ENCODE measurements at regions not wholly inside any gene's neighbourhood (a gene's known extent, or its start where the extent isn't known, plus 50 kb on each side); places are given as distances from the start of the nearest gene placed in this dataset.
"Not testable (repeated sequence)": the region's sequence is repeated elsewhere in the genome, so short reads cannot be mapped to it uniquely, and the experiment has no call there.

DNA sequence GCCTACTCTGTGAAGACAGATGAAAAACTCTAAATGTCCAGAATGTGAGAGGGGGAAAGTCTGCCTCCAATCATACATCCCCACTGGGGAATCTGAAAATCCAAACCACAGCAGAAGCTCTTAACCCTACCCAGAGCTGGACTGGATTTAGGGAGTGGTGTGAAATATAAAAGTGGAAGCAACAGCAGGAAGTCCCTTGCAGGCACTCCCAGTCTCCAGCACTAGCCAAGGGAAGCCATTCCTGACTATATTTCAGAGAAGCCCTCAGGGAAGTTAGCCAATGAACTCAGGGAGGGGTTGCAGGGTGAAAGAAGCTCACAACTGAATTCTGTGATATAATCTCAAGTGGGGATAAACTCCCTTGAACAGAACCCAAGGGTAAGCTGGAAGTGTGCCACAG is 51.5 kb downstream of the CRPPA start:
- H3K9me3 Mint-ChIP-seq, result no peaks in the 10 kb centered on the region; the same call in 2 of the 3 replicates
- H2AFZ ChIP-seq, result no peak overlapping the region
- no peak overlapping the region for H3K27ac Mint-ChIP-seq
- H4K20me1 ChIP-seq (replicated peaks; ENCODE audit: insufficient read depth), result no peaks in the 10 kb centered on the region
- H3K4me1 Mint-ChIP-seq, result no peaks in the 10 kb centered on the region; the same call in 2 of the 3 replicates
- no peak overlapping the region for H3K27ac ChIP-seq (ENCODE audit: low read depth)
- no peaks in the 10 kb centered on the region for H3K36me3 ChIP-seq (ENCODE audit: insufficient read depth)
- TF ChIP-seq, protein P1, sequence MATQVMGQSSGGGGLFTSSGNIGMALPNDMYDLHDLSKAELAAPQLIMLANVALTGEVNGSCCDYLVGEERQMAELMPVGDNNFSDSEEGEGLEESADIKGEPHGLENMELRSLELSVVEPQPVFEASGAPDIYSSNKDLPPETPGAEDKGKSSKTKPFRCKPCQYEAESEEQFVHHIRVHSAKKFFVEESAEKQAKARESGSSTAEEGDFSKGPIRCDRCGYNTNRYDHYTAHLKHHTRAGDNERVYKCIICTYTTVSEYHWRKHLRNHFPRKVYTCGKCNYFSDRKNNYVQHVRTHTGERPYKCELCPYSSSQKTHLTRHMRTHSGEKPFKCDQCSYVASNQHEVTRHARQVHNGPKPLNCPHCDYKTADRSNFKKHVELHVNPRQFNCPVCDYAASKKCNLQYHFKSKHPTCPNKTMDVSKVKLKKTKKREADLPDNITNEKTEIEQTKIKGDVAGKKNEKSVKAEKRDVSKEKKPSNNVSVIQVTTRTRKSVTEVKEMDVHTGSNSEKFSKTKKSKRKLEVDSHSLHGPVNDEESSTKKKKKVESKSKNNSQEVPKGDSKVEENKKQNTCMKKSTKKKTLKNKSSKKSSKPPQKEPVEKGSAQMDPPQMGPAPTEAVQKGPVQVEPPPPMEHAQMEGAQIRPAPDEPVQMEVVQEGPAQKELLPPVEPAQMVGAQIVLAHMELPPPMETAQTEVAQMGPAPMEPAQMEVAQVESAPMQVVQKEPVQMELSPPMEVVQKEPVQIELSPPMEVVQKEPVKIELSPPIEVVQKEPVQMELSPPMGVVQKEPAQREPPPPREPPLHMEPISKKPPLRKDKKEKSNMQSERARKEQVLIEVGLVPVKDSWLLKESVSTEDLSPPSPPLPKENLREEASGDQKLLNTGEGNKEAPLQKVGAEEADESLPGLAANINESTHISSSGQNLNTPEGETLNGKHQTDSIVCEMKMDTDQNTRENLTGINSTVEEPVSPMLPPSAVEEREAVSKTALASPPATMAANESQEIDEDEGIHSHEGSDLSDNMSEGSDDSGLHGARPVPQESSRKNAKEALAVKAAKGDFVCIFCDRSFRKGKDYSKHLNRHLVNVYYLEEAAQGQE (IDR thresholded peaks at IDR 0.05; ENCODE audit: unreplicated experiment), result no peak
- TF ChIP-seq EZH2phosphoT487 (IDR thresholded peaks at IDR 0.05; ENCODE audit: unreplicated experiment), result no peak
- TF ChIP-seq STAT1 (IDR thresholded peaks at IDR 0.05; ENCODE audit: unreplicated experiment), result no peak
- TF ChIP-seq CREB1 (CRISPR knock-in tag; IDR thresholded peaks at IDR 0.05; ENCODE audit: low read depth), result no peak
- no peak for TF ChIP-seq POLR2AphosphoS5 (IDR thresholded peaks at IDR 0.05; ENCODE audit: low read depth)
- no peak for TF ChIP-seq JUNB (IDR thresholded peaks at IDR 0.05; ENCODE audit: unreplicated experiment)
- no peak for TF ChIP-seq ZNF114 (CRISPR knock-in tag; IDR thresholded peaks at IDR 0.05)
- TF ChIP-seq EZH2 (IDR thresholded peaks at IDR 0.05; ENCODE audit: low read depth, unreplicated experiment), result no peak
- TF ChIP-seq, protein P2, sequence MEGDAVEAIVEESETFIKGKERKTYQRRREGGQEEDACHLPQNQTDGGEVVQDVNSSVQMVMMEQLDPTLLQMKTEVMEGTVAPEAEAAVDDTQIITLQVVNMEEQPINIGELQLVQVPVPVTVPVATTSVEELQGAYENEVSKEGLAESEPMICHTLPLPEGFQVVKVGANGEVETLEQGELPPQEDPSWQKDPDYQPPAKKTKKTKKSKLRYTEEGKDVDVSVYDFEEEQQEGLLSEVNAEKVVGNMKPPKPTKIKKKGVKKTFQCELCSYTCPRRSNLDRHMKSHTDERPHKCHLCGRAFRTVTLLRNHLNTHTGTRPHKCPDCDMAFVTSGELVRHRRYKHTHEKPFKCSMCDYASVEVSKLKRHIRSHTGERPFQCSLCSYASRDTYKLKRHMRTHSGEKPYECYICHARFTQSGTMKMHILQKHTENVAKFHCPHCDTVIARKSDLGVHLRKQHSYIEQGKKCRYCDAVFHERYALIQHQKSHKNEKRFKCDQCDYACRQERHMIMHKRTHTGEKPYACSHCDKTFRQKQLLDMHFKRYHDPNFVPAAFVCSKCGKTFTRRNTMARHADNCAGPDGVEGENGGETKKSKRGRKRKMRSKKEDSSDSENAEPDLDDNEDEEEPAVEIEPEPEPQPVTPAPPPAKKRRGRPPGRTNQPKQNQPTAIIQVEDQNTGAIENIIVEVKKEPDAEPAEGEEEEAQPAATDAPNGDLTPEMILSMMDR (conservative IDR thresholded peaks at IDR 0.05; ENCODE audit: low read depth in 2 of 2), result no peak
- no peak for TF ChIP-seq ZNF331 (CRISPR knock-in tag; IDR thresholded peaks at IDR 0.05; ENCODE audit: low read depth)
- no peak for TF ChIP-seq NANOG (IDR thresholded peaks at IDR 0.05; ENCODE audit: borderline replicate concordance)
- TF ChIP-seq, protein P3, sequence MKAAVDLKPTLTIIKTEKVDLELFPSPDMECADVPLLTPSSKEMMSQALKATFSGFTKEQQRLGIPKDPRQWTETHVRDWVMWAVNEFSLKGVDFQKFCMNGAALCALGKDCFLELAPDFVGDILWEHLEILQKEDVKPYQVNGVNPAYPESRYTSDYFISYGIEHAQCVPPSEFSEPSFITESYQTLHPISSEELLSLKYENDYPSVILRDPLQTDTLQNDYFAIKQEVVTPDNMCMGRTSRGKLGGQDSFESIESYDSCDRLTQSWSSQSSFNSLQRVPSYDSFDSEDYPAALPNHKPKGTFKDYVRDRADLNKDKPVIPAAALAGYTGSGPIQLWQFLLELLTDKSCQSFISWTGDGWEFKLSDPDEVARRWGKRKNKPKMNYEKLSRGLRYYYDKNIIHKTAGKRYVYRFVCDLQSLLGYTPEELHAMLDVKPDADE (IDR thresholded peaks at IDR 0.05), result no peak
- H3K36me3 Mint-ChIP-seq (ENCODE audit: low read depth), result no peaks in the 10 kb centered on the region; the same call in 2 of the 3 replicates
- no peaks in the 10 kb centered on the region; the same call in 1 of the 2 replicates for H3K9me2 ChIP-seq (ENCODE audit: insufficient read depth)
- no peaks in the 10 kb centered on the region for H3K27me3 ChIP-seq (ENCODE audit: insufficient read depth)
- no peaks in the 10 kb centered on the region for H3F3A ChIP-seq (replicated peaks; ENCODE audit: low read depth)
- no peaks in the 10 kb centered on the region for H3K4me1 ChIP-seq (ENCODE audit: insufficient read depth)
- no peaks in the 10 kb centered on the region for H3K27me3 Mint-ChIP-seq (ENCODE audit: insufficient read depth, low read depth, poor library complexity)
- no peak overlapping the region for H3K4me2 ChIP-seq
- H3K4me3 ChIP-seq, result no peak overlapping the region
- no peaks in the 10 kb centered on the region for H3K79me2 ChIP-seq (replicated peaks; ENCODE audit: insufficient read depth)
- no peak overlapping the region for H3K4me3 Mint-ChIP-seq
- DNase-seq (ENCODE audit: low spot score) (no peak), ATAC-seq (no peak)

DNA sequence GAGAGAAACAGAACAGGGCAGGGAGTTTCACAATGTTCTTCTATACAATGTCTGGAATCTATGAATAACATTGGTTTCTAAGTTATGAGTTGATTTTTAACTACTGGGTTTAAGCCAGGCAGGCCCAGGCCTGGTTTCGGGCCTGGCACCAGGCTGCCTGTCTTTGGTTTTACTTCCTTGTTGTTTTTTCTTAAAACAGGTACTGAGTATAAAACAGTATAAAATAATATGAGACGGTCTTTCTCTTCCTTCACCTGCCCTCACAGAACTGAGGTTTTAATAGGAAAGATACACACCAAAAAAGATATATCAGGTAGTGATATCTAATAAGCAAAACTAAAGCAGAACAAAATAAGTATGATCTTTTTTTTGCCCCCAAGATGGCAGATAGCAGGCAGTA is 52.0 kb downstream of the CRPPA start:
- DNase-seq (ENCODE audit: low spot score); H3K79me2 ChIP-seq (replicated peaks; ENCODE audit: insufficient read depth); H3K4me1 ChIP-seq (ENCODE audit: insufficient read depth); H3F3A ChIP-seq (replicated peaks; ENCODE audit: low read depth); H3K27me3 Mint-ChIP-seq (ENCODE audit: insufficient read depth, low read depth, poor library complexity); H3K36me3 ChIP-seq (ENCODE audit: insufficient read depth); H3K4me3 ChIP-seq; H3K4me1 Mint-ChIP-seq; H3K36me3 Mint-ChIP-seq (ENCODE audit: low read depth); H3K27me3 ChIP-seq (ENCODE audit: insufficient read depth); H2AFZ ChIP-seq; H3K9me2 ChIP-seq (ENCODE audit: insufficient read depth); H3K9me3 Mint-ChIP-seq; H4K20me1 ChIP-seq (replicated peaks; ENCODE audit: insufficient read depth); H3K4me2 ChIP-seq; H3K27ac Mint-ChIP-seq; H3K27ac ChIP-seq (ENCODE audit: low read depth); ATAC-seq; H3K4me3 Mint-ChIP-seq: not testable (repeated sequence)

All from GM23338 (cell line).